T-helper 22 cell (primary cell): ENCODE measurements at regions not wholly inside any gene's neighbourhood (a gene's known extent, or its start where the extent isn't known, plus 50 kb on each side); places are given as distances from the start of the nearest gene placed in this dataset.

ENCODE experiments used
- DNase-seq: peaks from one replicate; pipeline ENCODE4 v3.0.0-alpha.2; 2020; ENCODE audit warnings: low read depth

GRCh38 chr18:8944871-8945245 lies 157.6 kb upstream of the NDUFV2 start:
- no peak for DNase-seq

DNA sequence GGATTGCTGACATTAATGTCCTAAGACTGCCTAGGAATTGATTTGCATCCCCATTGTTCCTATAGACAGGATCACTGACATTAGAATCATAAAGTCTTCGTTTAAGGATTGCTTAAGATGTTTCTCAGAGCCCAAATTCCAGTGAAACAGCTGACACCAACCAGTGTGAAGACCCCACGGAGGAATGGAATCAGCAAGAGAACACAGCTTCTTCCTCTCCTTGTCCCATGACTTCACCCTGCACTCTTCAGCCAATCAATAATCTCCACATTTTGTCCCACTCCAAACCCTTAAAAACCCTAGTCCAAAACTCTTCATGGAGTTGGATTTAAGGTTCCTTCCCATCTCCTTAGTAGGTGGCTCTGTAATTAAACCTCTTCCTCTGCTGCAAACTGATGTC lies 157.0 kb upstream of the NDUFV2 start:
- DNase-seq = no peak

- DNase-seq = no peak
These were observed 156.2 kb upstream of the NDUFV2 start for GRCh38 chr18:8946066-8946838.

DNA sequence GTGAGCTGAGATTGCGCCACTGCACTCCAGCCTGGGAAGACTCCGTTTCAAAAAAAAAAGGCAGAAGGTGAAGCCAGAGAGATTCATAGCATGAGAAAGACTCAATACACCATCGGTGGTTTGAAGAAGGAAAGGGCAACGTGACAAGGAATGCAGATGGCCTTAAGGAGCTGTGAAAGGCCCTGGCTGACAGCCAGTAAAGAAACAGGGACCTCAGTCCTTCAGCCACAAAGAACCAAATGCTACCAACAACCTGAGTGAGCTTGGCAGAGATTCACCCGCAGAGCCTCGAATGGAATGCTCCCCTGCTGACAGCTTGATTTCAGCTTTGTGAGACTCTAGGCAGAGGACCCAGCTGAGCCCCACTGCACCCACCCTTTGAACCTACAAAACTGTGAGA lies 154.9 kb upstream of the NDUFV2 start:
- DNase-seq = no peak

- DNase-seq = no peak
These were observed 154.5 kb upstream of the NDUFV2 start for GRCh38 chr18:8948011-8948410.

DNA sequence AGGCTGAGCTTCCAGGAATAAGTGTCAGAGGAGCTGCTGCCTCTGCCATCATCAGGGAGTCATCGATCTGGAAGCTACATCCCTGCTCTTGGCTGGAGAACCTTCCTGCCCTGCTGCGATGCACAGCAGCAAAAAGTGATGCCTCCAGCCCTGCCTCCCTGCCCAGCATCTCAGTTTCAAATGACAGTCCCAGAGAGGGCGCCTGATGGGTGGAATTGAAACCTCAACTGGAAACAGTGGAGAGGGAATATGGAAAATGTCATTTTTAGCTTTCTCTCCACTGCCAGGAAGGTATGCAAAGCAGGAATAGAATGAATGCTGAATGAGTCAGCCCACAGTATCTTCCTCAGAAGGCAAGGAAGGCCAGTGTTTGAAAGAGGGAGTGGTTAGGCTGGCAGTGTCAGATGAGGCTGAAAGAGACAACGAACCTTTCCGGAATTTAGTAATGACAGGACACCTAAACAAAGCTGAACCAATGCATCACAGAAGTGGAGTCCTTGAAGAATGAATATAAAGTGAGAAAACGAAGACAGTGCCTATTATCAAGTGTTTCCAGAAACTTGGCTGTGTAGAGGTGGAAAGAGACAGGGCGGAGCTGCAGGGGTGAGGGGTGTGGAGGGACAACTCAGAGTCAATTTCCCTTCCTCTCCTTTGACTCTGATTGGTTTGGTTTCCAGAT lies 153.9 kb upstream of the NDUFV2 start:
- no peak for DNase-seq

- no peak for DNase-seq
These were observed 153.3 kb upstream of the NDUFV2 start for GRCh38 chr18:8949206-8949605.

GRCh38 chr18:8951491-8951890 lies 151.0 kb upstream of the NDUFV2 start:
- DNase-seq = no peak

DNA sequence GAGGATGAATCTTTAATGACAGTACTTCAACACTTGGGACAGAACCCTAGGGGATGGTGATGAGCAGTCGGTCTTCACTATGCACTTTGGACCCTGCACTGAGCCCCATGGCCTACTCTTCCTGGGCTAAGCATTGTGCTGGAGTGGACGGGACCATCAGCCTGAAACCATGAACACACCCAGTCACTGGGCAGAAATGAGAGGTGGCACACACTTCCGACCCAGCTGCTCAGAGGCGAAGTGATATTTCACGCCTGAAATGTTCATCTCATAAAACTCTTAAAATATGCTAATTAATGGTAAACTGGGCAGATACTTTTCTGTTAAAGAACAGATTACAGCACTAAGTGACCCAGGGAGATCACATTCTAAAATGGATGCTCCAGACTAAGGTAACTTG lies 150.3 kb upstream of the NDUFV2 start:
- no peak for DNase-seq

DNA sequence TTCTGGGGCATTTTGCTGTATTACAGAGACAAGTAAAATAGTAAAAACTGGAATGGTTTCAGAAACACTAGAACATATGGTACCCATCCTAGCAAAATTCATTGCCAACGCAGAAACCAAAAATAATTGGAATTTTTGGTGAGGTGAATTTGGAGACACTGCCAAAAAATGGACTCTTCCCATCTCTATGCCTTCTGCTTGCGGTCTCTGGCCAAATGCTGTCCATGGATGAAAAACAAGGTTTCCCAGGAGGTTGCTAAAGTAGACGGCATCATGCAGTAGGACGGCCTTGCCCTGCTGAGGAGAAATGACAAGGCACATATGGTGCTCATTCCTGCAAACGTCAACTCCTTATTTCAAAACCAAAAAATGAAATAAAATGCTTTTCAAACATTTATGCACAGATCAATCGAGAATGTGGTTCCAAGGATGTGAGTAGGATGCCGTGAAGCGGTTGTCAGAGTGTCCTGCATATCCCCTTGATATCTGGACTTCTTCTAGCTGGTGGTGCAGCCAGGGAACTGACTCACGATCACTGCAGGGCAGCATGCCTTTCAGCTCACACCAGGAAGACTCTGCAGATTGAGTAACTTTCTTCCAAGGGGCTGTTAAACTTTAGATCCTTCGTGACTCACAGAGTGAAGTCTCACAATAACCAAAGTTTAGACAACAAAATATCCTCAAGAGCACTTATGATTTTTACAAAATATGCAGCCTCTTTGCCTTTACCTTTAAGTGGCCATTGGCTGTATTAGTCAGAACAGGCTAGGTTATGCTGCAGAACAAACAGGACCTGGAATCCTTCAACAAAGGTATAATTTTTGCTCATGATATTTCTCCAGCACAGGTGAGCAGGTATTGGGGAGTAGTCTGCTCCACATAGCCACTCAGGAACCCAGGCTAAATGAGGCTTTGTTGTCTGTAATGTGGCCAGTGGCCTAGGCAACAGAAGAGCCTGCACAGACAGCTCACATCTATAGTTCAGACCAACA lies 149.4 kb upstream of the NDUFV2 start:
- DNase-seq = no peak

- DNase-seq = no peak
These were observed 144.8 kb upstream of the NDUFV2 start for GRCh38 chr18:8957731-8958130.

GRCh38 chr18:8958660-8959059 lies 143.8 kb upstream of the NDUFV2 start:
- DNase-seq = no peak

GRCh38 chr18:8959551-8960135 lies 142.9 kb upstream of the NDUFV2 start:
- DNase-seq = no peak

DNA sequence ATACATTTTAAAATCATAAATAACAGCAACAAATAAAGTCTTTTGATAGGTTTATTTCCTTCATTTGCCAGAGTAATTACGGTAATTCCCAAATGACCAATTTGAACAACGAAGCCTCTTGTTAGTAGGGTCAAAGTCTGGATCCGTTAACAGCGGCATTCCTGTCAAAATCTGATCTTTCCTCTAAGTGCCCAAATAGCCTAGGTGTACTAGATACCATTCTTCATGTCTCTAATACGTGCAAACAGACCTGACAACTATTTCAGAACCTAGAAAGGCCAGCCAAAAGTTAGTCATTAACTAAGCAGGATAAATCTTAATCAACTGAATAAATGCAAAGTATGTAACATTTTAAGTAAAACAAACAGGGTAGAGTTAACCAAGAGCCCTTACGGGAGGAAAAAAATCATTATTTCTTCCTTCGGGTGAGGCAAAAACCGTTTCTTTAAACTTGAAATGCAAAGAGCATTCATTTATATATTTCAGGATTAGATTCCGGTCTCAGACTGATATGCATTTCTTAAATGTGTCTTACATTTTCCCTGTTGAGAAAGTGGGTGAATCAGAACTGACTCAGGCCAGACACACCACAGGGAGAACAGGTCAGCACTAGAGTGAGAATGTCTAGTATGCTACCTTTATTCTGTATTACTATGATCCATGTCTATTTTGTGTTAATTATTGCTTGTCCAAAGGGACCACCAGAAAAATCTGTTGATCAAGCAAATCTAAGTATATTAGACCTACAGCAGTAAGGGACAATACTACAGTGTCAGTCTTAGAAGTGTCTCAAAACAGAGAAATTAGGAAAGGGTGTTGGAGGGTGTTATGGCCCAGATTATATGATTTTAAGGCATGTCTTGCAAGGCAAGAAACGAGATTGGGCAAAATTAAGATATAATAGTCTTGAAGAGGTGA lies 141.5 kb upstream of the NDUFV2 start:
- DNase-seq = no peak

DNA sequence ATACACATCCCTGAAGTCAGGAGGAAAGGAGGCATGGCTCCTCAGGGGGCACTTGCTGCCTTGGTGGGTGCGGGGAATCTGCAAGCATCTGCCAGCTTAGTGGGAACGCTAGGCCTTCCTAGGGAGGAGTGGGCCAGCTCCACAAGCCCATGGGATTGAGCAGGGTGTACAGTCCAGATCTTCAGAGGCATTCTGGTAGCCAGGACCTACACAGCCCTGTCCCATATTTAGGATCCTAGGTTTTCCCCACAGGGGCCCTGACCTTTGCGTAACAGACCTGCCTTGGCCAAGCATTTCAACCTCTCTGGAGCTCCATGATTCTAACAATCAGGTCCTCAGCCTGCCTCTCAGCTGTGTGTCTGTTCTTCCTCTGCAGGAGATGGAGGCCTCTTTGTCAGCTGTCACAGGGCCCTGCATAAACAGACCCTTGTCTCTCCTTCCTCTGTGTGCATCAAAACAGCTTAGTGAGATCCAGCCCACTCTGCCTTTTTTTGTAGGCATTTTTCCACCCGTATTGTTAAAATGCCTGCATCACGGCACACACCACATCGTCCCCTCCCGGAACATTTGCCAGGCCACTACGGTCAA lies 140.2 kb upstream of the NDUFV2 start:
- DNase-seq = no peak

DNA sequence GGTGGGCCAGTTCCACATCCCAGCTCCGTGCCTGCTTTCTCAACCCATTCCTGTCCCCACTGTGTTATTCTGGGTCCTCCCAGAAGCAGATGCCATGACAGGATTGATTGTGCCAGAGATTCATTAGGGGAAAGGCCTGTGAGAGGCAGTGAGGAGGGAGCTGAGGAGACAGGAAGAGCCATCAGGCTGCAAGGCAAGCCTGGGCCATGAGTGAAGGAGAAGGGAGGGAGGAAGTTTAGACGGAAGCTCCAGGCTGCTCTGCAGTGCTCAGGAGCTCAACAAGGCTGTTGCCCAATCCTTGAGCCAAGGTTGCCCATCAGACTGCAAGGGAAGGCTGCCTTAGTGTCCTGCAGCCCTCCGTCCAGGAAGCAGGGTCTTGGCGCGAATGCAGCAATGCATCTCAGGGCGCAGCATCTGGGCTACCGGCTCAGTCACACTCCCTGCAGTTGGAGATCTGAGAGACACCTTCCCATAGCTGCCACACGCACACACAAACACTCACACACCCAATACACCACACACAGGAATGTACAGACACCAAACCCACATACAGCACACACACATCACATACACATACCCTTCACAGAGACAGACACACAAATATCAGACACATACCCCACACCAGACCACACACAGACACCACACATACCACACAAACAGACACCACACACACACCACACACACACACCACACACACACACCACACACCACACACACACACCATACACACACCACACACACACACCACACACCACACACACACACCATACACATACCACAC lies 139.5 kb upstream of the NDUFV2 start:
- DNase-seq = no peak

DNA sequence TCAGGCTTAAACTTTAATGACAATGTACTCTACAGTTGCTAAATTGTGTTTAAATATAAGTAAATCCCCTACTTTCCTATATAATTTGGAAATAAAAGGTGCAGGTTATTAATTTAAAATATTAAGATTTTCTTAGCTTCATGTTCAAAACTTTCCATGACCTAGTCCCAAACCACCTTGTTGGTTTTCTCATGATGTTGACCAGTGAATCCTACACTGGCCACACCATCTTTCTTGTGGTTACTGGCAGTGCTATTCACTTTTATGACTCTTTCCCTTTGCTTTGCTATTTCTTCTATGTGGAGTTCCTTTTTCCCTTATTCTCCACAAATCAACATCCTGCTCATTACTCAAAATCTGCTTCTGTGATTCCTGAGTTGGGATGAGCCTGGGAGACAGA lies 138.6 kb upstream of the NDUFV2 start:
- DNase-seq = no peak

GRCh38 chr18:8965398-8965797 lies 137.1 kb upstream of the NDUFV2 start:
- no peak for DNase-seq

GRCh38 chr18:8966821-8967220 lies 135.7 kb upstream of the NDUFV2 start:
- no peak for DNase-seq

DNA sequence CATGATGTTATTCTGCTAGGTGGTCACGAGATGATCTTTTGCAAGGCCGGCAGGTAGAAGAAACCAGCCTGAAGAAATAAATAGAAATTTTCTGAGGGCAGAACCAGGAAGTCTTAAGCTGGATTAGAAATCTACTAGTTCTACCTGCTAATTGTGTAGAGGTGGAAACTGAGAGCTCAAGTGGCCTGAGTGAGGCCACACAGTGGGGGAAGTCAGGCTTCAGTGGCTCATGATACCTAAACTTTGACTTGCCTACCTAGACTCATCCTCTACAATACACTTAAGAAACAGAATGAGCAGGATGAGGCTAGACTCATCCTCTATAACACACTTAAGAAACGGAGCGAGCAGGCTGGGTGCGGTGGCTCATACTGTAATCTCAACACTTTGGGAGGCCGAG lies 134.9 kb upstream of the NDUFV2 start:
- DNase-seq = no peak
